Body of pancreas (tissue), 4 donors: ENCODE measurements at regions not wholly inside any gene's neighbourhood (a gene's known extent, or its start where the extent isn't known, plus 50 kb on each side); places are given as distances from the start of the nearest gene placed in this dataset.

ENCODE experiments used
- ATAC-seq: fragments of 150-250 bp; one replicate; pipeline ENCODE4 v1.9.1; 2016
- DNase-seq, 4 donors: peaks; one replicate each; pipeline ENCODE4 v3.0.0-alpha.2; 2019
- H3K27ac ChIP-seq, 4 donors: fragments of 200-600 bp; sonication (generic); 1 replicate in 3 of 4; 2 replicates in 1 of 4; pipeline versions ENCODE4 v1.5.1 to v1.6.1; 2016 to 2019; ENCODE audit warnings: mild to moderate bottlenecking in 1 of 4, mixed read lengths in 1 of 4, moderate library complexity in 1 of 4
- H3K27me3 ChIP-seq, 2 donors: fragments of 200-600 bp; sonication (generic); one replicate each; pipeline ENCODE4 v1.6.0; 2016; ENCODE audit warnings: mild to moderate bottlenecking in 1 of 2
- H3K36me3 ChIP-seq, 2 donors: fragments of 200-600 bp; sonication (generic); replicated peaks in 1 of 2; 2 replicates each; pipeline ENCODE4 v1.5.1; 2016; ENCODE audit warnings: low read depth in 2 of 2; ENCODE audit not compliant: insufficient read depth in 1 of 2
- H3K4me1 ChIP-seq: fragments of 200-600 bp; sonication (generic); one replicate; pipeline ENCODE4 v1.6.0; 2016
- H3K4me3 ChIP-seq, 2 donors: fragments of 200-600 bp; sonication (generic); 1 replicate in 1 of 2; 2 replicates in 1 of 2; pipeline ENCODE4 v1.5.1; 2016 to 2019
- H3K9me3 ChIP-seq, 3 donors: fragments of 200-600 bp; sonication (generic); 1 replicate in 2 of 3; 2 replicates in 1 of 3; pipeline ENCODE4 v1.5.1; 2016
- POLR2A ChIP-seq, 3 donors: fragments of 450-650 bp; IDR thresholded peaks; one replicate each; pipeline ENCODE4 v1.6.1; 2016; ENCODE audit warnings: antibody characterized with exemption in 3 of 3, mild to moderate bottlenecking in 2 of 3
- WGBS, 2 donors: methylation state at CpG; one replicate each; pipeline ENCODE4 v1.1.5; 2017; 5-methylcytosine and 5-hydroxymethylcytosine counted together
- intact Hi-C: fragments of 100-400 bp; cut with DNase I; formaldehyde crosslinking; loops from one replicate; pipeline ENCODE4 v1.15.1; 2023
- TF ChIP-seq, protein P1 (sequence below), 7 experiments: fragments of 450-650 bp in 4 of 7; fragments of 200-600 bp in 3 of 7; sonication (generic) in 3 of 7; IDR thresholded peaks; one replicate each; pipeline ENCODE4 v1.5.1; 2016 to 2019; ENCODE audit warnings: antibody characterized with exemption in 7 of 7

DNA sequence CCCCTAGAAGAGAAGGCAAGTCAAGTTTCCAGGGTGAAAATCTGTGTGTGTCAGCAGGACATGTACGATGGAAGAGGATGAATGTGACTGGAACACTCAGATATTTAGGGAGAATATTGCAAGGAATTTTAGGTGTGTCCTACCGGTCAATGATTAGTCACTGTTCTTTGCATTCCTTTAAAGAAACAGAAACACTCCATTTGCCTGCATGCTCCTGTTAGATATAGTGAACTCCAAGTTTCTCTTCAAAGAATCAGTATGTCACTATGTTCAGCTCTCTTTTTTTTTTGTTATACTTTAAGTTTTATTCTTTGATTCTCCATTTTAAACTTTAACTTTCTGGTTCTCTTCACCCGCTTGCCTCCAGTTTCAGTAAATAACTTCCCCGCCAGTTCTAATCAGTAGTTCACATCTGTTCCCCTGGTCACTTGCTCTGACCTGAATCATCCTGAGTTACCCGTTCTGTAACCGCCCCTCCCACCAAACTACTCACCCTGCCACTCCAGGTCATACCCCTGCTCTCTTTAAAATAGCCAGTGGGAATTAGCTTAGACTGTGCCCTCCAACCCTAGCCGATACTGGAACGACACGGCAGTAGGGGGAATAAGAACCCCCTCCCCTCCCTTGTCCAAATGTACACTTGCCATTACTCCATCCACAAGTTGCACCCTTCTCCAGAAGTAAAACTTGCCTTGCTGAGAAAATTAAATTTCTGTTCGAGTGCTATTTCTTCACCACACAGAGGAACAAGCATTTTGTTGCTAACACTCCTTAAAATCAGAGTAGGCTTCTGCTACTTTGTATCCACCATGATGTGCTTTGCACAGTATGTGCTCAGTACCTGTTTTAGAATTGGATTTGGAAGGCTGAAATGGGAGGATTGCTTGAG, 268.4 kb downstream of the METTL4 start:
- Histone ChIP-seq H3K36me3 (no peaks in the 10 kb centered on the region), H3K4me1 (peaks cover 12% of the 10 kb centered on the region), H3K9me3 (no peaks in the 10 kb centered on the region), H3K27ac (no peak overlapping the region), H3K27me3 (peaks cover 0 to 3% of the 10 kb centered on the region in 2 donors), H3K4me3 (no peak overlapping the region)
- TF ChIP-seq, protein P1, sequence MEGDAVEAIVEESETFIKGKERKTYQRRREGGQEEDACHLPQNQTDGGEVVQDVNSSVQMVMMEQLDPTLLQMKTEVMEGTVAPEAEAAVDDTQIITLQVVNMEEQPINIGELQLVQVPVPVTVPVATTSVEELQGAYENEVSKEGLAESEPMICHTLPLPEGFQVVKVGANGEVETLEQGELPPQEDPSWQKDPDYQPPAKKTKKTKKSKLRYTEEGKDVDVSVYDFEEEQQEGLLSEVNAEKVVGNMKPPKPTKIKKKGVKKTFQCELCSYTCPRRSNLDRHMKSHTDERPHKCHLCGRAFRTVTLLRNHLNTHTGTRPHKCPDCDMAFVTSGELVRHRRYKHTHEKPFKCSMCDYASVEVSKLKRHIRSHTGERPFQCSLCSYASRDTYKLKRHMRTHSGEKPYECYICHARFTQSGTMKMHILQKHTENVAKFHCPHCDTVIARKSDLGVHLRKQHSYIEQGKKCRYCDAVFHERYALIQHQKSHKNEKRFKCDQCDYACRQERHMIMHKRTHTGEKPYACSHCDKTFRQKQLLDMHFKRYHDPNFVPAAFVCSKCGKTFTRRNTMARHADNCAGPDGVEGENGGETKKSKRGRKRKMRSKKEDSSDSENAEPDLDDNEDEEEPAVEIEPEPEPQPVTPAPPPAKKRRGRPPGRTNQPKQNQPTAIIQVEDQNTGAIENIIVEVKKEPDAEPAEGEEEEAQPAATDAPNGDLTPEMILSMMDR (IDR thresholded peaks at IDR 0.05) = no peak
- no peak for TF ChIP-seq POLR2A (IDR thresholded peaks at IDR 0.05)
- no peak for ATAC-seq
- intact Hi-C loops = no loop called here
- DNase-seq = no peak
- 43 to 50% methylated on average over 10 of the region's 10 CpGs for WGBS, 2 donors

DNA sequence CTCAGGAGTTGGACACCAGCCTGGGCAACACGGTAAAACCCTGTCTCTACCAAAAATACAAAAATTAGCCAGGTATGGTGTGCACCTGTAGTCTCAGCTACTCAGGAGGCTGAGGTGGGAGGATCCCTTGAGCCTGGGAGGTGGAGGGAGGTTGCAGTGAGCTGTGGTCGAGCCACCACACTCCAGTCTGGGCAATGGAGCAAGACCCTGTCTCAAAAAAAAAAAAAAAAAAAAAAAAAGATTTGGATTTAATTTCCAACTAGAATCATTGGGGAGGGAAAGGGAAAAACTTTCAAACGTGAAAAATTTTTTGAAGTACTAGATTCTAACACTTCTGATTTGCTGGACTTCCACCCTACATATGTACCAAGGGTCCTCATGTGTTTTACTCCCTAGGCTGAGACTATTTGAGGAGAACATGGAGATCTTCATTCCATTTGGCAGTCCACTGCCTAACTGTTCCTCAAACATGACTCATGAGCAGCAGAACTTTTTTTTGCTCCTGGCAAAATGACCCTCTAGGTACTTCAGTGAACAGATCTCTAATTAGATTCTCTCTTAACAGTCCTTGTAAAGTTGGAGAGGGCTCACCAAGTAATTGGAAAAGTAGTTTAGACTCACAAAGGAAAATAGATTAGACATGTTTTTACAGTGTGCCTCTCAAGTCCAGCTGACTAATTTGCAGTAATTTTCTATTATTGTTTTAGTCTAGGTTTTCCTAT, 267.6 kb downstream of the METTL4 start:
- Histone ChIP-seq H3K4me1 (peaks cover 12% of the 10 kb centered on the region), H3K27ac (no peak overlapping the region)

DNA sequence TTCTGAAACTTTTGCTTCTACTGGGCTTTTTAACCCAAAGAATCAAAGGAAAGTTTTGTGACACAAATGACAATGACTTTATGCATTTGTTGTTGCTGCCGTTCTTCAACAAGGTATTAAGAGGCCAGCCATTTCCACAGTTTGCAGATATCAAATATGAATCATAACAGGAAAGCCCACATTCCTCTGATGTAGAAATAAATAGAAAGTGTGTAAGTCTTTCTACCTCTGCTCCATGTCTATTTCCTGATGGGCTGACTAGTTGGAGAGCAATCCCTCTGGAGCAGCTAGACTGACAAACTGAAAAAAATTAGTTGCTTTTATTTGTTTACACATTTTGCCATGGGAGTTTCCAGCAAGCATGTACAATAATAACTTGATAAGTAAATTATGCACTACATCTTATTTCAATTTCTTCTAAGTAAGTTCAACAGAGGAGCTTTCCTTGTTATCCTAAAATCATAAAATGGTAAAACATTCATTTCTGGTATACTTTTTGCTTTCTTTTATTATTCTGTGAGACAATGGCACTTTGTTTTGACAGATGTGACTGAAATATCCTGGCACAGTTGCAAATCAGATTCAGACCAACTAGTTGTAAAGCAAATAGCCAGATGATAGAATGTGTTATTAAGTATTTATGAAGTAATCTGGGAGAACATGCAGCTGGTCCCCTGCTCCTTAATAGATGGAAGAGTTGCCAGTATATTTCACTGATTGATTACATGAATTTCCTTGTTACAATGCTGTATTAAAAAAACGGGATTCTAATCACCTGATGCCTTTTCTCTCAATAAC, 266.7 kb downstream of the METTL4 start:
- no peak for TF ChIP-seq POLR2A (IDR thresholded peaks at IDR 0.05)
- TF ChIP-seq, protein P1 (IDR thresholded peaks at IDR 0.05) = no peak
- no peaks in the 10 kb centered on the region for H3K9me3 ChIP-seq
- 14 to 18% methylated on average over 2 of the region's 2 CpGs for WGBS, 2 donors
- no peaks in the 10 kb centered on the region for H3K36me3 ChIP-seq
- ATAC-seq (peak; percentile 67), DNase-seq (peak in 2 of 4 donors; percentile 10 to 38)
- intact Hi-C loops = no loop called here
- peaks cover 0 to 3% of the 10 kb centered on the region in 2 donors for H3K27me3 ChIP-seq
- H3K27ac ChIP-seq = peak overlapping the region in 1 of 4 donors; percentile 23
- H3K4me1 ChIP-seq = peaks cover 12% of the 10 kb centered on the region
- H3K4me3 ChIP-seq = no peak overlapping the region

More for the DNA sequence above, 267.6 kb downstream of the METTL4 start:
- Histone ChIP-seq H3K4me3 (no peak overlapping the region), H3K27me3 (peaks cover 0 to 3% of the 10 kb centered on the region in 2 donors), H3K9me3 (no peaks in the 10 kb centered on the region), H3K36me3 (no peaks in the 10 kb centered on the region)
- 78 to 79% methylated on average over 3 of the region's 3 CpGs for WGBS, 2 donors
- TF ChIP-seq, protein P1 (IDR thresholded peaks at IDR 0.05) = no peak
- no peak for TF ChIP-seq POLR2A (IDR thresholded peaks at IDR 0.05)
- intact Hi-C loops = no loop called here
- ATAC-seq (no peak), DNase-seq (no peak)

DNA sequence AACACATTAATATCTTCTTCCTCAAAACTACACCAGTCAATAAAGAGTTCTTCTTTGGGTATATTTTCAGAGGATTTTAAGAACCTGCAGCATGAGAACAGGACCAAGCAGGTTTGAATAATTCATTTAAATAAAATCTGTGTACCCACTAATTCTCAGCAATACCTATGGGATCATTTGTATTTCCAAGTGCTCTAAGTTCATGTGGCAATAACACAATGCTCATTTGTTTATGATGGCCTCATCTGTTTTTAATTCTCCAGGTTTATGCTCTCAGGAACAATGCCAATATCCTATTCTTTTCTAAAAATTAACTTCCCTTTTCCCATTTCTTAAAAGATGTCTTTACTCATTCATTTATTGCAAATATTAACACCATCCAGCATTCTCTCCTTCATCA, 264.7 kb downstream of the METTL4 start:
- Histone ChIP-seq H3K4me1 (peaks cover 12% of the 10 kb centered on the region), H3K36me3 (no peaks in the 10 kb centered on the region), H3K27me3 (peaks cover 0 to 3% of the 10 kb centered on the region in 2 donors), H3K27ac (no peak overlapping the region), H3K9me3 (no peaks in the 10 kb centered on the region), H3K4me3 (no peak overlapping the region)
- TF ChIP-seq, protein P1 (IDR thresholded peaks at IDR 0.05) = no peak
- no peak for TF ChIP-seq POLR2A (IDR thresholded peaks at IDR 0.05)
- no peak for ATAC-seq
- no peak for DNase-seq
- intact Hi-C loops = no loop called here
